HPDE6-E6E7 (cell line): ENCODE measurements at regions not wholly inside any gene's neighbourhood (a gene's known extent, or its start where the extent isn't known, plus 50 kb on each side); places are given as distances from the start of the nearest gene placed in this dataset.
A peak's percentile ranks its signal among the peaks of the same experiment; 100 is the strongest.
"Not testable (repeated sequence)": the region's sequence is repeated elsewhere in the genome, so short reads cannot be mapped to it uniquely, and the experiment has no call there.

Experiments used
- DNase-seq: peaks from one replicate; pipeline ENCODE4 v3.0.0; 2011; ENCODE audit warnings: missing footprints; ENCODE audit errors: extremely low spot score

- DNase-seq, result no peak
These were observed 117.9 kb upstream of the MED14 start for GRCh38 chrX:40853004-40853815.

GRCh38 chrX:40853816-40854123 lies 118.4 kb upstream of the MED14 start:
- DNase-seq, result no peak

- DNase-seq, result no peak
These were observed 118.9 kb upstream of the MED14 start for GRCh38 chrX:40854242-40854641.

- no peak for DNase-seq
These were observed 120.1 kb upstream of the MED14 start for GRCh38 chrX:40855411-40855810.

- no peak for DNase-seq
These were observed 120.7 kb upstream of the MED14 start for GRCh38 chrX:40855932-40856515.

GRCh38 chrX:40861952-40862554 lies 126.7 kb upstream of the MED14 start:
- not testable (repeated sequence) for DNase-seq

- not testable (repeated sequence) for DNase-seq
These were observed 127.9 kb upstream of the MED14 start for GRCh38 chrX:40863260-40863659.

- no peak for DNase-seq
These were observed 128.3 kb upstream of the MED14 start for GRCh38 chrX:40863671-40864070.

GRCh38 chrX:40864972-40865371 lies 129.6 kb upstream of the MED14 start:
- no peak for DNase-seq

- no peak for DNase-seq
These were observed 131.6 kb upstream of the MED14 start for GRCh38 chrX:40866893-40867292.

GRCh38 chrX:40867352-40867751 lies 132.0 kb upstream of the MED14 start:
- DNase-seq, result peak; percentile 55

- no peak for DNase-seq
These were observed 133.5 kb upstream of the MED14 start for GRCh38 chrX:40868868-40869267.

GRCh38 chrX:40870982-40871381 lies 135.6 kb upstream of the MED14 start:
- DNase-seq, result not testable (repeated sequence)

GRCh38 chrX:40871385-40872082 lies 136.2 kb upstream of the MED14 start:
- DNase-seq, result no peak

GRCh38 chrX:40872351-40872750 lies 137.0 kb upstream of the MED14 start:
- no peak for DNase-seq

- DNase-seq, result no peak
These were observed 140.1 kb upstream of the MED14 start for GRCh38 chrX:40875476-40875875.

GRCh38 chrX:40877887-40878286 lies 142.5 kb upstream of the MED14 start:
- DNase-seq, result no peak

GRCh38 chrX:40878766-40879165 lies 143.4 kb upstream of the MED14 start:
- no peak for DNase-seq

GRCh38 chrX:40879172-40879571 lies 143.8 kb upstream of the MED14 start:
- DNase-seq, result not testable (repeated sequence)

GRCh38 chrX:40880712-40881111 lies 145.4 kb upstream of the MED14 start:
- no peak for DNase-seq

- no peak for DNase-seq
These were observed 147.8 kb upstream of the MED14 start for GRCh38 chrX:40883021-40883619.

GRCh38 chrX:40885989-40886388 lies 150.6 kb upstream of the MED14 start:
- no peak for DNase-seq
